ENCODE measurements at regions not wholly inside any gene's neighbourhood (a gene's known extent, or its start where the extent isn't known, plus 50 kb on each side); places are given as distances from the start of the nearest gene placed in this dataset.
"Not testable (repeated sequence)": the region's sequence is repeated elsewhere in the genome, so short reads cannot be mapped to it uniquely, and the experiment has no call there.

GRCh38 chr9:41033877-41034276 lies 94.6 kb downstream of the FOXD4L6 start:
- not testable (repeated sequence) for H3K27ac ChIP-seq (ENCODE audit: low read depth, low read length); H3K4me3 ChIP-seq (ENCODE audit: low read length); H3K9me3 ChIP-seq (ENCODE audit: control insufficient read depth, insufficient read depth, low read length); H3K4me2 ChIP-seq (ENCODE audit: low read length); H4K20me1 ChIP-seq (ENCODE audit: control insufficient read depth, insufficient read depth, low read depth, low read length); H3K36me3 ChIP-seq (ENCODE audit: control insufficient read depth, low read length); H3K27me3 ChIP-seq (ENCODE audit: control insufficient read depth, low read length); H3K4me1 ChIP-seq (ENCODE audit: control insufficient read depth, low read length); H3K79me2 ChIP-seq (ENCODE audit: control insufficient read depth, low read length); H3F3A ChIP-seq (ENCODE audit: control insufficient read depth, insufficient read depth); H3K9me2 ChIP-seq (replicated peaks; ENCODE audit: control insufficient read depth, low read length)

GRCh38 chr9:41033360-41033759 lies 95.1 kb downstream of the FOXD4L6 start:
- not testable (repeated sequence) for H3K79me2 ChIP-seq (ENCODE audit: control insufficient read depth, low read length); H3K4me3 ChIP-seq (ENCODE audit: low read length); H3K4me1 ChIP-seq (ENCODE audit: control insufficient read depth, low read length); H3F3A ChIP-seq (ENCODE audit: control insufficient read depth, insufficient read depth); H3K4me2 ChIP-seq (ENCODE audit: low read length); H3K9me2 ChIP-seq (replicated peaks; ENCODE audit: control insufficient read depth, low read length); H3K27me3 ChIP-seq (ENCODE audit: control insufficient read depth, low read length); H3K27ac ChIP-seq (ENCODE audit: low read depth, low read length); H4K20me1 ChIP-seq (ENCODE audit: control insufficient read depth, insufficient read depth, low read depth, low read length); H3K36me3 ChIP-seq (ENCODE audit: control insufficient read depth, low read length); H3K9me3 ChIP-seq (ENCODE audit: control insufficient read depth, insufficient read depth, low read length)

GRCh38 chr9:41026912-41027676 lies 101.4 kb downstream of the FOXD4L6 start:
- H3K4me2 ChIP-seq (ENCODE audit: low read length) = not testable (repeated sequence)

GRCh38 chr9:41022365-41022764 lies 106.1 kb downstream of the FOXD4L6 start:
- not testable (repeated sequence) for H3K27me3 ChIP-seq (ENCODE audit: control insufficient read depth, low read length); H3F3A ChIP-seq (ENCODE audit: control insufficient read depth, insufficient read depth); H3K27ac ChIP-seq (ENCODE audit: low read depth, low read length); H3K79me2 ChIP-seq (ENCODE audit: control insufficient read depth, low read length); H3K4me1 ChIP-seq (ENCODE audit: control insufficient read depth, low read length); H3K36me3 ChIP-seq (ENCODE audit: control insufficient read depth, low read length); H3K9me3 ChIP-seq (ENCODE audit: control insufficient read depth, insufficient read depth, low read length); H4K20me1 ChIP-seq (ENCODE audit: control insufficient read depth, insufficient read depth, low read depth, low read length); H3K9me2 ChIP-seq (replicated peaks; ENCODE audit: control insufficient read depth, low read length); H3K4me2 ChIP-seq (ENCODE audit: low read length); H3K4me3 ChIP-seq (ENCODE audit: low read length)

More at GRCh38 chr9:41026912-41027676, 101.4 kb downstream of the FOXD4L6 start:
- not testable (repeated sequence) for H3K4me3 ChIP-seq (ENCODE audit: low read length); H3F3A ChIP-seq (ENCODE audit: control insufficient read depth, insufficient read depth); H3K9me3 ChIP-seq (ENCODE audit: control insufficient read depth, insufficient read depth, low read length); H3K4me1 ChIP-seq (ENCODE audit: control insufficient read depth, low read length); H3K9me2 ChIP-seq (replicated peaks; ENCODE audit: control insufficient read depth, low read length); H3K79me2 ChIP-seq (ENCODE audit: control insufficient read depth, low read length); H3K27me3 ChIP-seq (ENCODE audit: control insufficient read depth, low read length); H3K27ac ChIP-seq (ENCODE audit: low read depth, low read length); H3K36me3 ChIP-seq (ENCODE audit: control insufficient read depth, low read length); H4K20me1 ChIP-seq (ENCODE audit: control insufficient read depth, insufficient read depth, low read depth, low read length)

GRCh38 chr9:41019858-41020562 lies 108.5 kb downstream of the FOXD4L6 start:
- H3K79me2 ChIP-seq (ENCODE audit: control insufficient read depth, low read length); H3K36me3 ChIP-seq (ENCODE audit: control insufficient read depth, low read length); H3F3A ChIP-seq (ENCODE audit: control insufficient read depth, insufficient read depth): not testable (repeated sequence)

GRCh38 chr9:41018948-41019347 lies 109.5 kb downstream of the FOXD4L6 start:
- not testable (repeated sequence) for H3K36me3 ChIP-seq (ENCODE audit: control insufficient read depth, low read length); H3K4me1 ChIP-seq (ENCODE audit: control insufficient read depth, low read length); H4K20me1 ChIP-seq (ENCODE audit: control insufficient read depth, insufficient read depth, low read depth, low read length); H3K27ac ChIP-seq (ENCODE audit: low read depth, low read length); H3K9me2 ChIP-seq (replicated peaks; ENCODE audit: control insufficient read depth, low read length); H3F3A ChIP-seq (ENCODE audit: control insufficient read depth, insufficient read depth); H3K4me2 ChIP-seq (ENCODE audit: low read length); H3K9me3 ChIP-seq (ENCODE audit: control insufficient read depth, insufficient read depth, low read length); H3K27me3 ChIP-seq (ENCODE audit: control insufficient read depth, low read length); H3K4me3 ChIP-seq (ENCODE audit: low read length); H3K79me2 ChIP-seq (ENCODE audit: control insufficient read depth, low read length)

More at GRCh38 chr9:41019858-41020562, 108.5 kb downstream of the FOXD4L6 start:
- not testable (repeated sequence) for H3K4me3 ChIP-seq (ENCODE audit: low read length); H3K27ac ChIP-seq (ENCODE audit: low read depth, low read length); H4K20me1 ChIP-seq (ENCODE audit: control insufficient read depth, insufficient read depth, low read depth, low read length); H3K9me2 ChIP-seq (replicated peaks; ENCODE audit: control insufficient read depth, low read length); H3K4me2 ChIP-seq (ENCODE audit: low read length); H3K9me3 ChIP-seq (ENCODE audit: control insufficient read depth, insufficient read depth, low read length); H3K4me1 ChIP-seq (ENCODE audit: control insufficient read depth, low read length); H3K27me3 ChIP-seq (ENCODE audit: control insufficient read depth, low read length)

- H4K20me1 ChIP-seq (ENCODE audit: control insufficient read depth, insufficient read depth, low read depth, low read length); H3K79me2 ChIP-seq (ENCODE audit: control insufficient read depth, low read length); H3K9me3 ChIP-seq (ENCODE audit: control insufficient read depth, insufficient read depth, low read length); H3K27me3 ChIP-seq (ENCODE audit: control insufficient read depth, low read length); H3K27ac ChIP-seq (ENCODE audit: low read depth, low read length); H3K9me2 ChIP-seq (replicated peaks; ENCODE audit: control insufficient read depth, low read length); H3K4me1 ChIP-seq (ENCODE audit: control insufficient read depth, low read length); H3K4me2 ChIP-seq (ENCODE audit: low read length); H3K4me3 ChIP-seq (ENCODE audit: low read length); H3F3A ChIP-seq (ENCODE audit: control insufficient read depth, insufficient read depth): not testable (repeated sequence)
- H3K36me3 ChIP-seq (ENCODE audit: control insufficient read depth, low read length) = peaks cover 14% of the 10 kb centered on the region
These were observed 111.8 kb downstream of the FOXD4L6 start for GRCh38 chr9:41016699-41017098.

- not testable (repeated sequence) for H3K27ac ChIP-seq (ENCODE audit: low read depth, low read length); H3K4me2 ChIP-seq (ENCODE audit: low read length); H3F3A ChIP-seq (ENCODE audit: control insufficient read depth, insufficient read depth); H3K9me2 ChIP-seq (replicated peaks; ENCODE audit: control insufficient read depth, low read length); H3K9me3 ChIP-seq (ENCODE audit: control insufficient read depth, insufficient read depth, low read length); H3K27me3 ChIP-seq (ENCODE audit: control insufficient read depth, low read length); H4K20me1 ChIP-seq (ENCODE audit: control insufficient read depth, insufficient read depth, low read depth, low read length); H3K4me3 ChIP-seq (ENCODE audit: low read length); H3K4me1 ChIP-seq (ENCODE audit: control insufficient read depth, low read length)
- peaks cover 17% of the 10 kb centered on the region for H3K79me2 ChIP-seq (ENCODE audit: control insufficient read depth, low read length)
- H3K36me3 ChIP-seq (ENCODE audit: control insufficient read depth, low read length) = peaks cover 18% of the 10 kb centered on the region
These were observed 128.4 kb downstream of the FOXD4L6 start for GRCh38 chr9:40999952-41000700.
